ENCODE measurements at regions not wholly inside any gene's neighbourhood (a gene's known extent, or its start where the extent isn't known, plus 50 kb on each side); places are given as distances from the start of the nearest gene placed in this dataset.
"Not testable (repeated sequence)": the region's sequence is repeated elsewhere in the genome, so short reads cannot be mapped to it uniquely, and the experiment has no call there.

GRCh38 chr13:58488251-58488650, 856.7 kb downstream of the PCDH17 start:
- Mint-ChIP-seq H3K27ac (ENCODE audit: unreplicated experiment) (no peak overlapping the region), H3K27me3 (ENCODE audit: unreplicated experiment) (no peaks in the 10 kb centered on the region), H3K4me1 (ENCODE audit: low read depth, unreplicated experiment) (no peaks in the 10 kb centered on the region), H3K9me3 (ENCODE audit: low read depth, unreplicated experiment) (no peaks in the 10 kb centered on the region), H3K4me3 (ENCODE audit: low read depth, unreplicated experiment) (no peak overlapping the region), H3K36me3 (ENCODE audit: insufficient read depth, unreplicated experiment) (no peaks in the 10 kb centered on the region)
- intact Hi-C loops (cut with micrococcal nuclease; ENCODE audit: unreplicated experiment): no loop called here
- TF ChIP-seq CTCF (IDR thresholded peaks at IDR 0.05; ENCODE audit: unreplicated experiment): no peak
- CTCF ChIA-PET: no interaction called here
- no peak for DNase-seq
- BruUV-seq (replicated peaks): no TSS peak

DNA sequence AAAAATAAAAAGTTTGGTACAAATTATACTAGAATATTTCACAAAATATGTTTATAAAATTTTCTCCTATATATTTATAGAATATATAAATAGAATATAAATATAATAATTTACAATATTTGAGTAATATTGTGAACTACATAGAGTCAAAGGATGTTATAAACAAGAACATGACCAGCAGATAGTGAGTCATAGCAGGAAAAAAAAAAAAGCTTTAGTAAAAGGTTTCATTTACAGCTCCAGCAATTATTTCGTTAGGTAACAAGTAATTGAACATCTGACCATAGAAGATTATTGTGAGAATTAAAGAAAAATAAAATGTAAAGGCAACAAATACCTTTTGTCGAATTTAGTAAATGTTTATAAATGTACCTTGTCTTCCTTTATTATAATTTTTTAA, 864.1 kb downstream of the PCDH17 start:
- intact Hi-C loops (cut with micrococcal nuclease; ENCODE audit: unreplicated experiment): no loop called here
- Mint-ChIP-seq H3K27me3 (ENCODE audit: unreplicated experiment) (no peaks in the 10 kb centered on the region), H3K27ac (ENCODE audit: unreplicated experiment) (no peak overlapping the region), H3K9me3 (ENCODE audit: low read depth, unreplicated experiment) (no peaks in the 10 kb centered on the region), H3K4me3 (ENCODE audit: low read depth, unreplicated experiment) (no peak overlapping the region), H3K36me3 (ENCODE audit: insufficient read depth, unreplicated experiment) (no peaks in the 10 kb centered on the region), H3K4me1 (ENCODE audit: low read depth, unreplicated experiment) (no peaks in the 10 kb centered on the region)
- TF ChIP-seq CTCF (IDR thresholded peaks at IDR 0.05; ENCODE audit: unreplicated experiment): no peak
- DNase-seq: no peak
- no TSS peak for BruUV-seq (replicated peaks)
- CTCF ChIA-PET: no interaction called here

DNA sequence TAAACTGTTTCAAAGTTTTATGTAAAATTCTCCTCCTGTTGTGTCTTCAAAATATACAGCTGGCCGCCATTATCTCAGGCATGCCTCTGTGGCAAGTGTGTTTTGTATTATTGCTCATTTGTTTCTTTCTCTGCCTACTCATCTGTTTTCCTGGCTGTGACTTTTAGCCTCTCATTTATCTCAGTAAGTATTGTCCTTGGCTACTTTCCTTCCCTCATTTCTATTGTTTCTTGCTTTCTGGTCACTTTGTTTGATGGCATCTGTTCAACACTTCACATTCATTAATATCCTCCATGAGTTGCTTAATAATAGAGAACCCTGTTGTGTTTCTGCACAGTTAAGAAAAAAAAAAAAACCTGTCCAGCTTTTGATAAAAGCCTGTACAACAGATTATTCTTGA, 869.4 kb downstream of the PCDH17 start:
- no peak for DNase-seq
- intact Hi-C loops (cut with micrococcal nuclease; ENCODE audit: unreplicated experiment): no loop called here
- Mint-ChIP-seq H3K9me3 (ENCODE audit: low read depth, unreplicated experiment) (no peaks in the 10 kb centered on the region), H3K4me1 (ENCODE audit: low read depth, unreplicated experiment) (no peaks in the 10 kb centered on the region), H3K27ac (ENCODE audit: unreplicated experiment) (no peak overlapping the region), H3K36me3 (ENCODE audit: insufficient read depth, unreplicated experiment) (no peaks in the 10 kb centered on the region), H3K4me3 (ENCODE audit: low read depth, unreplicated experiment) (no peak overlapping the region), H3K27me3 (ENCODE audit: unreplicated experiment) (no peaks in the 10 kb centered on the region)
- no peak for TF ChIP-seq CTCF (IDR thresholded peaks at IDR 0.05; ENCODE audit: unreplicated experiment)
- CTCF ChIA-PET: no interaction called here
- no TSS peak for BruUV-seq (replicated peaks)

- CTCF ChIA-PET: not testable (repeated sequence)
Measured at GRCh38 chr13:58504202-58504700, 872.7 kb downstream of the PCDH17 start.

GRCh38 chr13:58505262-58505920, 873.8 kb downstream of the PCDH17 start:
- H3K4me3 Mint-ChIP-seq (ENCODE audit: low read depth, unreplicated experiment); CTCF ChIA-PET; H3K36me3 Mint-ChIP-seq (ENCODE audit: insufficient read depth, unreplicated experiment); BruUV-seq (replicated peaks); DNase-seq; H3K4me1 Mint-ChIP-seq (ENCODE audit: low read depth, unreplicated experiment); intact Hi-C loops (cut with micrococcal nuclease; ENCODE audit: unreplicated experiment); H3K27me3 Mint-ChIP-seq (ENCODE audit: unreplicated experiment); H3K27ac Mint-ChIP-seq (ENCODE audit: unreplicated experiment); H3K9me3 Mint-ChIP-seq (ENCODE audit: low read depth, unreplicated experiment): not testable (repeated sequence)

More at GRCh38 chr13:58504202-58504700, 872.7 kb downstream of the PCDH17 start:
- H3K27me3 Mint-ChIP-seq (ENCODE audit: unreplicated experiment); H3K4me1 Mint-ChIP-seq (ENCODE audit: low read depth, unreplicated experiment); DNase-seq; H3K27ac Mint-ChIP-seq (ENCODE audit: unreplicated experiment); H3K36me3 Mint-ChIP-seq (ENCODE audit: insufficient read depth, unreplicated experiment); H3K9me3 Mint-ChIP-seq (ENCODE audit: low read depth, unreplicated experiment); intact Hi-C loops (cut with micrococcal nuclease; ENCODE audit: unreplicated experiment); BruUV-seq (replicated peaks); H3K4me3 Mint-ChIP-seq (ENCODE audit: low read depth, unreplicated experiment): not testable (repeated sequence)
